Testis (tissue), 2 donors: ENCODE measurements at regions not wholly inside any gene's neighbourhood (a gene's known extent, or its start where the extent isn't known, plus 50 kb on each side); places are given as distances from the start of the nearest gene placed in this dataset.

Source experiments
- CTCF ChIP-seq, 3 experiments: fragments of 450-650 bp in 2 of 3; fragments of 200-600 bp in 1 of 3; sonication (generic) in 1 of 3; IDR thresholded peaks; one replicate each; pipeline ENCODE4 v1.5.1; 2016 to 2019; ENCODE audit warnings: antibody characterized with exemption in 3 of 3, mild to moderate bottlenecking in 2 of 3, moderate library complexity in 1 of 3
- POLR2A ChIP-seq: fragments of 450-650 bp; IDR thresholded peaks from one replicate; pipeline ENCODE4 v1.6.1; 2017; ENCODE audit warnings: antibody characterized with exemption, mild to moderate bottlenecking, moderate library complexity

GRCh38 chr10:91077549-91078071, 142.9 kb upstream of the PCGF5 start:
- TF ChIP-seq CTCF (IDR thresholded peaks at IDR 0.05): no peak
- no peak for TF ChIP-seq POLR2A
